ENCODE measurements at regions not wholly inside any gene's neighbourhood (a gene's known extent, or its start where the extent isn't known, plus 50 kb on each side); places are given as distances from the start of the nearest gene placed in this dataset.

DNA sequence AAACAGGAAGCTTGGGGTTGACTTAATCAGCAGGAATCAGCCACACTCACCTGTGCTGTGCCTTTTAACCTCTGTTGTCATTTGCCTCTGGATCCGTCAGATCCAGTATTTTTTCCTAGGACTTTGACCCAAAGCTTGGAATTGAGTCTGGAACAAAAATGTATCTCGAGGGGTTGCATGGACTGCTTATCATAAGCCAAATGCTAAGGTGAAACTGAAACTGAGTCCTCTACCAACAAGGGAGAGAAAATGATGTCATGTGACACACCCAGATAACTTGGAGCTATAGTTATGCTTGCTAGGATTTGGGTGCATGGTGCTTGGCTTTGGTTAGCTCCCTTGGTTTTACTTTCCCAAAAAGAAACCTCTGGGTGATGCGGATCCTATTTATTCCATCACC is 2158.6 kb upstream of the PIK3C3 start:
- Histone ChIP-seq H3K9me2 (ENCODE audit: insufficient read depth, low read length) (no peaks in the 10 kb centered on the region), H2AFZ (ENCODE audit: low read length) (no peak overlapping the region), H3K4me1 (ENCODE audit: insufficient read depth, low read length, poor library complexity, severe bottlenecking) (no peaks in the 10 kb centered on the region), H3K4me3 (ENCODE audit: low read depth, low read length, poor library complexity, severe bottlenecking) (no peak overlapping the region), H3K9me3 (ENCODE audit: low read length) (no peaks in the 10 kb centered on the region), H3K4me2 (ENCODE audit: low read length) (no peak overlapping the region), H3K79me2 (ENCODE audit: insufficient read depth, low read depth, low read length) (no peaks in the 10 kb centered on the region), H4K20me1 (ENCODE audit: insufficient read depth, low read length) (no peaks in the 10 kb centered on the region), H3K36me3 (ENCODE audit: insufficient read depth, low read length) (no peaks in the 10 kb centered on the region), H3K27ac (ENCODE audit: low read depth, low read length, poor library complexity, severe bottlenecking) (no peak overlapping the region)
- TF ChIP-seq, protein P1, sequence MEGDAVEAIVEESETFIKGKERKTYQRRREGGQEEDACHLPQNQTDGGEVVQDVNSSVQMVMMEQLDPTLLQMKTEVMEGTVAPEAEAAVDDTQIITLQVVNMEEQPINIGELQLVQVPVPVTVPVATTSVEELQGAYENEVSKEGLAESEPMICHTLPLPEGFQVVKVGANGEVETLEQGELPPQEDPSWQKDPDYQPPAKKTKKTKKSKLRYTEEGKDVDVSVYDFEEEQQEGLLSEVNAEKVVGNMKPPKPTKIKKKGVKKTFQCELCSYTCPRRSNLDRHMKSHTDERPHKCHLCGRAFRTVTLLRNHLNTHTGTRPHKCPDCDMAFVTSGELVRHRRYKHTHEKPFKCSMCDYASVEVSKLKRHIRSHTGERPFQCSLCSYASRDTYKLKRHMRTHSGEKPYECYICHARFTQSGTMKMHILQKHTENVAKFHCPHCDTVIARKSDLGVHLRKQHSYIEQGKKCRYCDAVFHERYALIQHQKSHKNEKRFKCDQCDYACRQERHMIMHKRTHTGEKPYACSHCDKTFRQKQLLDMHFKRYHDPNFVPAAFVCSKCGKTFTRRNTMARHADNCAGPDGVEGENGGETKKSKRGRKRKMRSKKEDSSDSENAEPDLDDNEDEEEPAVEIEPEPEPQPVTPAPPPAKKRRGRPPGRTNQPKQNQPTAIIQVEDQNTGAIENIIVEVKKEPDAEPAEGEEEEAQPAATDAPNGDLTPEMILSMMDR (conservative IDR thresholded peaks at IDR 0.05; ENCODE audit: low read length) = no peak
- no peak for TF ChIP-seq EZH2phosphoT487 (IDR thresholded peaks at IDR 0.05; ENCODE audit: borderline replicate concordance, low read depth, low read length)
- BruUV-seq (replicated peaks) = no TSS peak
- ChIA-PET POLR2A (no interaction called here), CTCF (ENCODE audit: unreplicated experiment) (no interaction called here)
- intact Hi-C loops (cut with micrococcal nuclease; ENCODE audit: unreplicated experiment) = no loop called here
- DNase-seq (ENCODE audit: low spot score) = no peak

DNA sequence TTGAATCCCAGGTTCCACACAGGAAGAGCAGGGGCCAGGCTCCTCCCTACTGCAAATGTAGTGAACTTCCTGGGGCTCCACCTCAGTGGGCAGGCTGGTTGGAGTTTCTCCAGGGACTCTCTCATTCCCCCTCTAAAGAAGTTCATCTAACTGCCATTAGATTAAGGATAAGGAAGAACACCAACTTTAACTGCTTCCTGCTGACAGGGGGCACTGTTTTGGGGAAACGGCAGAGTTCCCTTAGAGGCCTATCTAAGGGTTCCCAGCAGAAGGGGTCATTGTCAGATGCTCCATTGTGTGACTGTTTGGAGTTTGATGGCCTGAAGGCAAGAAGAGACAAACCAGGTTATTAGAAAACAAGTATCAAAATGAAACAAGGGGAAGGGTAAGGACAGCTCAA is 2159.7 kb upstream of the PIK3C3 start:
- POLR2A ChIA-PET = no interaction called here
- H3K4me3 ChIP-seq (ENCODE audit: low read depth, low read length, poor library complexity, severe bottlenecking) = no peak overlapping the region
- no peak overlapping the region for H2AFZ ChIP-seq (ENCODE audit: low read length)
- H3K9me2 ChIP-seq (ENCODE audit: insufficient read depth, low read length) = no peaks in the 10 kb centered on the region
- no peaks in the 10 kb centered on the region for H3K79me2 ChIP-seq (ENCODE audit: insufficient read depth, low read depth, low read length)
- CTCF ChIA-PET (ENCODE audit: unreplicated experiment) = no interaction called here
- TF ChIP-seq, protein P1 (conservative IDR thresholded peaks at IDR 0.05; ENCODE audit: low read length) = no peak
- TF ChIP-seq EZH2phosphoT487 (IDR thresholded peaks at IDR 0.05; ENCODE audit: borderline replicate concordance, low read depth, low read length) = no peak
- intact Hi-C loops (cut with micrococcal nuclease; ENCODE audit: unreplicated experiment) = no loop called here
- no peak overlapping the region for H3K27ac ChIP-seq (ENCODE audit: low read depth, low read length, poor library complexity, severe bottlenecking)
- H3K4me2 ChIP-seq (ENCODE audit: low read length) = no peak overlapping the region
- BruUV-seq (replicated peaks) = no TSS peak
- no peaks in the 10 kb centered on the region for H3K36me3 ChIP-seq (ENCODE audit: insufficient read depth, low read length)
- no peaks in the 10 kb centered on the region for H4K20me1 ChIP-seq (ENCODE audit: insufficient read depth, low read length)
- no peaks in the 10 kb centered on the region for H3K4me1 ChIP-seq (ENCODE audit: insufficient read depth, low read length, poor library complexity, severe bottlenecking)
- DNase-seq (ENCODE audit: low spot score) = no peak
- no peaks in the 10 kb centered on the region for H3K9me3 ChIP-seq (ENCODE audit: low read length)

- Histone ChIP-seq H3K9me2 (ENCODE audit: insufficient read depth, low read length) (no peaks in the 10 kb centered on the region), H2AFZ (ENCODE audit: low read length) (no peak overlapping the region), H3K27ac (ENCODE audit: low read depth, low read length, poor library complexity, severe bottlenecking) (no peak overlapping the region), H3K79me2 (ENCODE audit: insufficient read depth, low read depth, low read length) (no peaks in the 10 kb centered on the region), H3K4me1 (ENCODE audit: insufficient read depth, low read length, poor library complexity, severe bottlenecking) (no peaks in the 10 kb centered on the region), H3K9me3 (ENCODE audit: low read length) (no peaks in the 10 kb centered on the region), H4K20me1 (ENCODE audit: insufficient read depth, low read length) (no peaks in the 10 kb centered on the region), H3K36me3 (ENCODE audit: insufficient read depth, low read length) (no peaks in the 10 kb centered on the region), H3K4me2 (ENCODE audit: low read length) (no peak overlapping the region), H3K4me3 (ENCODE audit: low read depth, low read length, poor library complexity, severe bottlenecking) (no peak overlapping the region)
- no peak for TF ChIP-seq EZH2phosphoT487 (IDR thresholded peaks at IDR 0.05; ENCODE audit: borderline replicate concordance, low read depth, low read length)
- TF ChIP-seq, protein P1 (conservative IDR thresholded peaks at IDR 0.05; ENCODE audit: low read length) = no peak
- ChIA-PET CTCF (ENCODE audit: unreplicated experiment) (no interaction called here), POLR2A (no interaction called here)
- intact Hi-C loops (cut with micrococcal nuclease; ENCODE audit: unreplicated experiment) = no loop called here
- BruUV-seq (replicated peaks) = no TSS peak
- no peak for DNase-seq (ENCODE audit: low spot score)
Observed at GRCh38 chr18:39793609-39794008, 2161.4 kb upstream of the PIK3C3 start.
